EL (cell line): ENCODE measurements at regions not wholly inside any gene's neighbourhood (a gene's known extent, or its start where the extent isn't known, plus 50 kb on each side); places are given as distances from the start of the nearest gene placed in this dataset.

Experiments used
- DNase-seq: peaks from one replicate; pipeline ENCODE4 v3.0.0-alpha.2; 2016

- no peak for DNase-seq
These were observed 352.9 kb downstream of the CTTN start for GRCh38 chr11:70751142-70751734.

GRCh38 chr11:70755410-70756158 lies 357.3 kb downstream of the CTTN start:
- peak; percentile 48 for DNase-seq

- no peak for DNase-seq
These were observed 358.0 kb downstream of the CTTN start for GRCh38 chr11:70756341-70756740.

GRCh38 chr11:70756756-70757155 lies 358.4 kb downstream of the CTTN start:
- no peak for DNase-seq

GRCh38 chr11:70757241-70757640 lies 358.9 kb downstream of the CTTN start:
- no peak for DNase-seq

- DNase-seq, result no peak
These were observed 359.9 kb downstream of the CTTN start for GRCh38 chr11:70758206-70758605.

GRCh38 chr11:70759846-70760245 lies 361.5 kb downstream of the CTTN start:
- DNase-seq, result no peak

GRCh38 chr11:70760416-70761020 lies 362.2 kb downstream of the CTTN start:
- no peak for DNase-seq

- no peak for DNase-seq
These were observed 363.0 kb downstream of the CTTN start for GRCh38 chr11:70761094-70761907.

- DNase-seq, result no peak
These were observed 363.6 kb downstream of the CTTN start for GRCh38 chr11:70761908-70762337.

- DNase-seq, result no peak
These were observed 364.5 kb downstream of the CTTN start for GRCh38 chr11:70762810-70763209.

- DNase-seq, result peak; percentile 12
These were observed 365.3 kb downstream of the CTTN start for GRCh38 chr11:70763606-70764005.

- no peak for DNase-seq
These were observed 366.1 kb downstream of the CTTN start for GRCh38 chr11:70764356-70764905.

- DNase-seq, result no peak
These were observed 368.6 kb downstream of the CTTN start for GRCh38 chr11:70766901-70767300.

- no peak for DNase-seq
These were observed 370.2 kb downstream of the CTTN start for GRCh38 chr11:70768346-70769095.

GRCh38 chr11:70769106-70769505 lies 370.8 kb downstream of the CTTN start:
- DNase-seq, result no peak

GRCh38 chr11:70769521-70769920 lies 371.2 kb downstream of the CTTN start:
- no peak for DNase-seq

GRCh38 chr11:70771099-70771885 lies 373.0 kb downstream of the CTTN start:
- DNase-seq, result no peak

- no peak for DNase-seq
These were observed 374.6 kb downstream of the CTTN start for GRCh38 chr11:70772950-70773349.

- no peak for DNase-seq
These were observed 377.2 kb downstream of the CTTN start for GRCh38 chr11:70775386-70776075.
